ENCODE measurements at regions not wholly inside any gene's neighbourhood (a gene's known extent, or its start where the extent isn't known, plus 50 kb on each side); places are given as distances from the start of the nearest gene placed in this dataset.

DNA sequence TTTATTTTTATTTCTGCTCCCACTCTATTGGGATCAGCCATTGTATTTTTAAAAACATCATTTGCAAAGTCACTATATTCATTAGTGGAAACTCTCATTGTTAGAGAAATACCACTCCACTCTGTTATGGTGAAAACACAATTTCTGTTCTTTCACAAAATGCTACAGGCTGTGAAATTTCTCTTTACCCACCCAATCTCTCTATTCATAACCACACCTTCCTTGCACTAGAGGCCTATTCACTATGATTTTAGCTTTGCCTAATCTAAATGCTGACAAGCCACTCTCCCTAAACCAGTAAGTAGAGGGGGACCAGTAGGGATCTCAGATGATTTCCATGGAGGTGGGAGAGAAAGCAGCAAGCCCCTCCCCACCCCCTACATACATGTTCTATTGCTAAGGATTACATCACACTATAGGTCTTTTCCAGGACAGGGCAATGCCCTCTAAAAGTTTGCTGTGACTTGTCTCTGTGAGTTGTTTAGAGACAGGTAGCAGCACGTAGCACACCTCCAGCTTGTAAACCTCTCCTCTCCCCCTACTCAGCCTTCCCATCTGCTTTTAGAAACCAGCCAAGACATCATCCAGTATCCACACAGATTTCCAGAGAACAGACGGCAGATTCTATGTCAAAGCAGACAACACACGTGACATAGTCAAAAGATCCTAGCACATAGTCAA, 58.3 kb upstream of the PPP1R3C start:
- no peak for DNase-seq

- no peak for DNase-seq
These were observed 57.5 kb upstream of the PPP1R3C start for GRCh38 chr10:91690412-91690811.

DNA sequence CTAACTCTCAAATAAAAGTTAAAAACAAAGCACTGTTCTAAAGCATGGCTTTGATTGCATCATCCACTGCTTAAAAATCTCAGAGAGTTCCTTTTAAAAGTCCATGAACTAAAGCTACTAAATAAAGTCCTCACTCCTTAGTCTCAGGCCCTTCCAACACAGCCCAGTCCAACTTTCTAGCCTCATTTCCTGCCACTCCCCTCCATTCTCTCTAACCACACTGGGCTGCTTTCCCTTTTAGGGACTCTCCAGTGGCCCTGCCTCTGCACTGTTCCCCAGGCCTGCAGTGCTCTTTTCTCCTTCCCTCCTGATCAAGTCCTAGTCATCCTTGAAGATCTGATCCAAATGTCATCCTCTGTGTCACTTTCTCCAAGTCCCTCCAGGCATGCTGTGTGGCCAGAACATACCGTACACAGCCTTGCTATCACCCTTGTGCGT, 56.9 kb upstream of the PPP1R3C start:
- no peak for DNase-seq

DNA sequence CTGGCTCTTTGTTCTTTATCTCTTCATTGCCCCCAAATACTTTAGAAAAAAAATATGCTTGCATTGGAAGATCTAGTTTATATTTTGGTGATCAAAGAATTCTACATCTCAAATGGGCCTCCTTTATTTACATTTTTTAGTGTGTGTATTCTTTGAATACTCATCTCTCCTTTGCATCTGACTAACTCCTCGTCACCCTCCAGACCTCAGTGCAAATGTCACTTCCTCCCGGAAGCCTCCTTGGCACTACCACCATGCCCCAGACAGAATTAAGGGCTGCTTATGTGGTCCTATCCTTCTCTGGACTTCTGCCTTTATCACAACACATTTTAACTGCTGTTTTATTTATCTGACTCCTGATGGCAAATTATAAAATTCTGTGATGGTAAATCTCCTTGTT, 52.0 kb upstream of the PPP1R3C start:
- no peak for DNase-seq

- DNase-seq, result no peak
These were observed 51.1 kb upstream of the PPP1R3C start for GRCh38 chr10:91683975-91684374.

DNA sequence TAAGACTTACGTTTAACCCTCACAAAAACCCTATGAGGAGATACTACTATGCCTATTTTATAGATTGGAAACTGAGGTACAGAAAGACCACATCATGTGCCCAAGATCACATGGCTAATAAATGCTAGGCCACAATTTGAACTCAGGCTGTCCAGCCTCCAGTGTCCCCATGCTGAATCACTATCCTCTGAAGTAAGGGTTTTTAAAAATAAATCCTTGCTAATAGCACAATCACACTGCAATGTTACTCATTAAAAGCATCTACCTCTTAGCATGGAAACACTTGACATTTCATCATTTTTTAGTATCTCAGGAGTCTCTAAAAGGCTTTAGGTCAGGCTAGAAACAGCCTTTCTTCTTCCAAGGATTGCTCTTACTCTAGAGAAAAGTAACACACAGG, 50.0 kb upstream of the PPP1R3C start:
- no peak for DNase-seq

Data from inflammatory macrophage treated with lipopolysaccharide for 4 hours (primary cell).